SKM-1 treated with dmso at 0.1 percent for 144 hours (cell line): ENCODE measurements at regions not wholly inside any gene's neighbourhood (a gene's known extent, or its start where the extent isn't known, plus 50 kb on each side); places are given as distances from the start of the nearest gene placed in this dataset.

Experiments
- DNase-seq: peaks from one replicate; lab custom pipeline; 2025; ENCODE audit not compliant: unreplicated experiment; lab: John Stamatoyannopoulos, UW

GRCh38 chr2:190783513-190784263 is 96.9 kb upstream of the GLS start:
- DNase-seq = no peak

- no peak for DNase-seq
These were observed 95.3 kb upstream of the GLS start for GRCh38 chr2:190785334-190785733.

- no peak for DNase-seq
These were observed 94.0 kb upstream of the GLS start for GRCh38 chr2:190786404-190787166.

- DNase-seq = no peak
These were observed 92.8 kb upstream of the GLS start for GRCh38 chr2:190787743-190788235.

- no peak for DNase-seq
These were observed 91.3 kb upstream of the GLS start for GRCh38 chr2:190789074-190790004.

- no peak for DNase-seq
These were observed 89.2 kb upstream of the GLS start for GRCh38 chr2:190791347-190791975.

GRCh38 chr2:190791976-190792575 is 88.5 kb upstream of the GLS start:
- DNase-seq = no peak

- no peak for DNase-seq
These were observed 87.4 kb upstream of the GLS start for GRCh38 chr2:190792956-190793888.

- DNase-seq = no peak
These were observed 86.2 kb upstream of the GLS start for GRCh38 chr2:190794377-190794776.

- DNase-seq = no peak
These were observed 85.8 kb upstream of the GLS start for GRCh38 chr2:190794790-190795189.

GRCh38 chr2:190795686-190796085 is 84.9 kb upstream of the GLS start:
- DNase-seq = no peak

- no peak for DNase-seq
These were observed 80.6 kb upstream of the GLS start for GRCh38 chr2:190799999-190800398.

GRCh38 chr2:190800528-190800927 is 80.1 kb upstream of the GLS start:
- DNase-seq = no peak

- DNase-seq = no peak
These were observed 78.5 kb upstream of the GLS start for GRCh38 chr2:190802129-190802528.

- DNase-seq = no peak
These were observed 77.9 kb upstream of the GLS start for GRCh38 chr2:190802626-190803209.

GRCh38 chr2:190804182-190804795 is 76.3 kb upstream of the GLS start:
- DNase-seq = no peak

GRCh38 chr2:190805126-190805525 is 75.5 kb upstream of the GLS start:
- no peak for DNase-seq

GRCh38 chr2:190805843-190806242 is 74.8 kb upstream of the GLS start:
- DNase-seq = no peak
